Activated B cell treated with CpG ODN at 0.5 μM for 24 hours (primary cell): ENCODE measurements at regions not wholly inside any gene's neighbourhood (a gene's known extent, or its start where the extent isn't known, plus 50 kb on each side); places are given as distances from the start of the nearest gene placed in this dataset.

Experiments used
- ATAC-seq: fragments of 200-7000 bp; cut with Tn5 transposase; one replicate; pipeline ENCODE4 v1.10.0; 2021; ENCODE audit warnings: low read depth, mild to moderate bottlenecking, moderate library complexity
- CTCF ChIA-PET: fragments of 350-600 bp; sonication (Branson Sonifier 250); formaldehyde crosslinking; loops from one replicate; lab custom pipeline; 2021; ENCODE audit warnings: antibody characterized with exemption; lab: Charles Lee
- POLR2A ChIA-PET: fragments of 350-600 bp; sonication (Branson Sonifier 250); formaldehyde crosslinking; loops from one replicate; lab custom pipeline; 2021; ENCODE audit warnings: antibody characterized with exemption; lab: Charles Lee
- DNase-seq: peaks from one replicate; pipeline ENCODE4 v3.0.0; 2022
- H3K27ac Mint-ChIP-seq: one replicate; pipeline ENCODE4 v1.8.0; 2020; ENCODE audit warnings: mixed read lengths
- H3K27me3 Mint-ChIP-seq: one replicate; pipeline ENCODE4 v1.8.0; 2021; ENCODE audit warnings: mixed read lengths
- H3K36me3 Mint-ChIP-seq: one replicate; pipeline ENCODE4 v1.8.0; 2021; ENCODE audit warnings: low read depth, mixed read lengths
- H3K4me1 Mint-ChIP-seq: one replicate; pipeline ENCODE4 v1.8.0; 2021; ENCODE audit warnings: mixed read lengths
- H3K4me3 Mint-ChIP-seq: one replicate; pipeline ENCODE4 v1.8.0; 2020; ENCODE audit warnings: mild to moderate bottlenecking, mixed read lengths
- H3K9me3 Mint-ChIP-seq: one replicate; pipeline ENCODE4 v1.8.0; 2020; ENCODE audit warnings: mixed read lengths
- CTCF ChIP-seq: fragments of 200-600 bp; IDR thresholded peaks from one replicate; pipeline ENCODE4 v1.8.0; 2022; ENCODE audit warnings: antibody characterized with exemption, mild to moderate bottlenecking
- intact Hi-C: fragments of 100-400 bp; cut with micrococcal nuclease; formaldehyde crosslinking; loops from one replicate; pipeline ENCODE4 v1.15.1; 2024

- Mint-ChIP-seq H3K27ac (no peak overlapping the region), H3K27me3 (no peaks in the 10 kb centered on the region), H3K36me3 (no peaks in the 10 kb centered on the region), H3K9me3 (no peaks in the 10 kb centered on the region), H3K4me1 (no peaks in the 10 kb centered on the region), H3K4me3 (no peak overlapping the region)
- ATAC-seq (peak; percentile 37), DNase-seq (no peak)
- ChIA-PET CTCF (interaction anchor here (1.0 to 4.5 kb wide), 10 partner anchors 8 to 543 kb away, joined by 3 to 47 read pairs (median 4); no protein-coding TSS in a partner anchor), POLR2A (no interaction called here)
- intact Hi-C loops, result loop anchor here (1.0 kb wide), 2 partner anchors 528 to 536 kb away; no protein-coding TSS in a partner anchor
- peak; percentile 29 for TF ChIP-seq CTCF
Measured at GRCh38 chr11:88016392-88017170, 158.7 kb downstream of the RAB38 start.

DNA sequence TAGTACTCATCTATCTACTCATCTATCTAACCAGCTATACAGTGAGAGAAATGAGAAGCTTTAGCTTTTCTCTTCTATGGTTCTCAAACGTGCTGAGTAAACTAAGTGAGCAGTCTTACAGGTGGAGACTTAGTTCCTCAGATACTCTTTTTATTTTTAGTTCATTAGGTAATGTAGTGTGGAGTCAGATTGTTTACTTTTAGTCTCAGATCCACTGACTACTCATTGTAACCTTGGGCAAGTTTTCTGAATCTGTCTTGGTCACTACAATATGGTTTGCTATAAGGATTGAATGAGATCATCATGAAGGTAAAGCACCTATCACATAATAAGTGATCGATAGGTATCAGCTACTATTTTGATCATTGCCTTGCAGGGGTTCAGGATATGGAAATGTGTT is 160.1 kb downstream of the RAB38 start:
- no peak for TF ChIP-seq CTCF
- Mint-ChIP-seq H3K9me3 (no peaks in the 10 kb centered on the region), H3K27me3 (no peaks in the 10 kb centered on the region), H3K27ac (no peak overlapping the region), H3K4me3 (no peak overlapping the region), H3K4me1 (no peaks in the 10 kb centered on the region), H3K36me3 (no peaks in the 10 kb centered on the region)
- ChIA-PET POLR2A (no interaction called here), CTCF (interaction anchor here (1.3 to 4.5 kb wide), 5 partner anchors 523 to 544 kb away, joined by 3 to 47 read pairs (median 19); no protein-coding TSS in a partner anchor)
- ATAC-seq, result no peak
- no peak for DNase-seq
- intact Hi-C loops, result no loop called here

DNA sequence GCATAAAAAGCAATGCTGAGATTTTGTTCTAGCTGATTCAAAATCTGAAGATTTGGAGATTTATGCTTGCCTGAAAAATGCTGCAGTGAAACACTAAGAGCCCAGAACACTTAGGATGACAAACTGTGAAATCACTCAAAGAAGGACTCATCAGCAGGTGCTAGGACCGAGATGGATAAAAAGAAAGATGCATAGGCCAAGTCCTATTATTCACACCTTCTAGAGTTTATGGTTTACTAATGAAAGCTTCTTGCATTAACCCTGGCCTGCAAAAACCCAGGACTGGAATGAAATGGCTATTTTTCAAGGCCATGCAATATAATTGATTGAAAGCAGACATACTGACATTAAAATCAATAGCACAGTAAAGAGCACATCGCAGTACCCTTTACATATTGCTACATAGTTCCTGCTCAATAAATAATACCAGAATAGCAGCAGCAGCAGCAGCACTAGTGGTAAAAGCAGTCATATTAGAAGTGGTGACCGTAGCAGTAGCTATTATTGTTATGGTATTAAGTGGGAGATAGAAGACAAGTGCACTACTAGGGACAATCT is 161.7 kb downstream of the RAB38 start:
- ATAC-seq (no peak), DNase-seq (no peak)
- no peaks in the 10 kb centered on the region for H3K27me3 Mint-ChIP-seq
- no peaks in the 10 kb centered on the region for H3K9me3 Mint-ChIP-seq
- H3K4me3 Mint-ChIP-seq, result no peak overlapping the region
- no peak for TF ChIP-seq CTCF
- ChIA-PET CTCF (no interaction called here), POLR2A (no interaction called here)
- intact Hi-C loops, result no loop called here
- H3K27ac Mint-ChIP-seq, result no peak overlapping the region
- no peaks in the 10 kb centered on the region for H3K36me3 Mint-ChIP-seq
- no peaks in the 10 kb centered on the region for H3K4me1 Mint-ChIP-seq

- Mint-ChIP-seq H3K4me3 (no peak overlapping the region), H3K27me3 (no peaks in the 10 kb centered on the region), H3K36me3 (no peaks in the 10 kb centered on the region), H3K27ac (no peak overlapping the region), H3K9me3 (no peaks in the 10 kb centered on the region), H3K4me1 (no peaks in the 10 kb centered on the region)
- ChIA-PET POLR2A (no interaction called here), CTCF (interaction anchor here (2.4 kb wide), 1 partner anchor 531 kb away, joined by 7 read pairs; no protein-coding TSS in a partner anchor)
- no peak for DNase-seq
- intact Hi-C loops, result no loop called here
- TF ChIP-seq CTCF, result no peak
- ATAC-seq, result no peak
Measured at GRCh38 chr11:88012456-88012855, 162.8 kb downstream of the RAB38 start.

GRCh38 chr11:87976009-87976408 is 199.2 kb downstream of the RAB38 start:
- no peaks in the 10 kb centered on the region for H3K27me3 Mint-ChIP-seq
- H3K4me3 Mint-ChIP-seq, result no peak overlapping the region
- no peak for TF ChIP-seq CTCF
- POLR2A ChIA-PET, result no interaction called here
- no peaks in the 10 kb centered on the region for H3K4me1 Mint-ChIP-seq
- DNase-seq, result no peak
- CTCF ChIA-PET, result no interaction called here
- ATAC-seq, result no peak
- H3K27ac Mint-ChIP-seq, result no peak overlapping the region
- no peaks in the 10 kb centered on the region for H3K36me3 Mint-ChIP-seq
- intact Hi-C loops, result no loop called here
- no peaks in the 10 kb centered on the region for H3K9me3 Mint-ChIP-seq
